Astrocyte of the cerebellum (primary cell): ENCODE measurements at regions not wholly inside any gene's neighbourhood (a gene's known extent, or its start where the extent isn't known, plus 50 kb on each side); places are given as distances from the start of the nearest gene placed in this dataset.

Source experiments
- DNase-seq: peaks from one replicate; pipeline ENCODE4 v3.0.0-alpha.2; 2011; ENCODE audit warnings: low read depth
- H3K4me3 ChIP-seq: 2 replicates; pipeline ENCODE4 v1.5.1; 2011; ENCODE audit warnings: mild to moderate bottlenecking, low read depth, low read length, moderate library complexity
- CTCF ChIP-seq: IDR thresholded peaks from 2 replicates; pipeline ENCODE4 v1.5.1; 2012; ENCODE audit warnings: low read length, low read depth, moderate library complexity, mild to moderate bottlenecking; ENCODE audit errors: missing control alignments
- in situ Hi-C: cut with HindIII; loops from 2 replicates; pipeline ENCODE4 v1.10.0; 2017; ENCODE audit warnings: low sequenced_read_pairs

GRCh38 chr13:74871369-74872070 is 610.4 kb downstream of the TBC1D4 start:
- DNase-seq, result no peak
- in situ Hi-C loops, result no loop called here

GRCh38 chr13:74870865-74871264 is 611.1 kb downstream of the TBC1D4 start:
- DNase-seq, result no peak
- no peak for TF ChIP-seq CTCF
- in situ Hi-C loops, result no loop called here
- no peak overlapping the region for H3K4me3 ChIP-seq

More at GRCh38 chr13:74871369-74872070, 610.4 kb downstream of the TBC1D4 start:
- H3K4me3 ChIP-seq, result no peak overlapping the region
- no peak for TF ChIP-seq CTCF

- in situ Hi-C loops, result no loop called here
- no peak for DNase-seq
- TF ChIP-seq CTCF, result no peak
- H3K4me3 ChIP-seq, result no peak overlapping the region
These were observed 612.1 kb downstream of the TBC1D4 start for GRCh38 chr13:74869846-74870245.

- no peak for TF ChIP-seq CTCF
- in situ Hi-C loops, result no loop called here
- no peak overlapping the region for H3K4me3 ChIP-seq
- no peak for DNase-seq
These were observed 613.9 kb downstream of the TBC1D4 start for GRCh38 chr13:74868049-74868448.

GRCh38 chr13:74867460-74867859 is 614.5 kb downstream of the TBC1D4 start:
- no peak overlapping the region for H3K4me3 ChIP-seq
- no peak for TF ChIP-seq CTCF
- DNase-seq, result no peak
- in situ Hi-C loops, result no loop called here

GRCh38 chr13:74866101-74866500 is 615.9 kb downstream of the TBC1D4 start:
- H3K4me3 ChIP-seq, result no peak overlapping the region
- no peak for TF ChIP-seq CTCF
- in situ Hi-C loops, result no loop called here
- no peak for DNase-seq
